ENCODE measurements at regions not wholly inside any gene's neighbourhood (a gene's known extent, or its start where the extent isn't known, plus 50 kb on each side); places are given as distances from the start of the nearest gene placed in this dataset.

GRCh38 chr4:148764720-148765119, 322.5 kb upstream of the NR3C2 start:
- TF ChIP-seq POLR2AphosphoS5 (IDR thresholded peaks at IDR 0.05; ENCODE audit: low read depth, low read length) (no peak), POLR2A (IDR thresholded peaks at IDR 0.05; ENCODE audit: low read depth, low read length) (no peak), TAF1 (IDR thresholded peaks at IDR 0.05; ENCODE audit: low read depth, low read length) (no peak), POU2F2 (IDR thresholded peaks at IDR 0.05; ENCODE audit: low read depth, low read length) (no peak), PAX5 (IDR thresholded peaks at IDR 0.05; ENCODE audit: insufficient read depth, low read length, severe bottlenecking) (no peak)
